SU-DHL-6 (cell line): ENCODE measurements at regions not wholly inside any gene's neighbourhood (a gene's known extent, or its start where the extent isn't known, plus 50 kb on each side); places are given as distances from the start of the nearest gene placed in this dataset.

Source experiments
- H2AFZ ChIP-seq: fragments of 200-600 bp; sonication (generic); 2 replicates; pipeline ENCODE4 v1.6.1; 2014; ENCODE audit warnings: low read depth, mild to moderate bottlenecking, moderate library complexity, mixed read lengths, antibody characterized with exemption, low read length; ENCODE audit not compliant: severe bottlenecking
- H3F3A ChIP-seq: fragments of 200-600 bp; shearing (Covaris generic); 2 replicates; pipeline ENCODE4 v1.6.0; 2016; ENCODE audit warnings: antibody characterized with exemption, mild to moderate bottlenecking; ENCODE audit not compliant: insufficient read depth
- H3K27ac ChIP-seq: fragments of 200-600 bp; sonication (generic); 2 replicates; pipeline ENCODE4 v1.5.1; 2016; ENCODE audit warnings: low read depth, mild to moderate bottlenecking, low read length, moderate library complexity, mixed read lengths
- H3K27me3 ChIP-seq: fragments of 200-600 bp; sonication (generic), shearing (Covaris generic); 2 replicates; pipeline ENCODE4 v1.6.0; 2014; ENCODE audit warnings: mild to moderate bottlenecking, low read length
- H3K36me3 ChIP-seq: fragments of 200-600 bp; sonication (generic); 2 replicates; pipeline ENCODE4 v1.6.1; 2014; ENCODE audit warnings: mild to moderate bottlenecking, low read length, mixed read lengths
- H3K4me2 ChIP-seq: fragments of 300-600, 200-600 bp; shearing (Covaris generic), sonication (generic); 2 replicates; pipeline ENCODE4 v1.6.0; 2014; ENCODE audit warnings: low read length, low read depth, mild to moderate bottlenecking; ENCODE audit not compliant: poor library complexity, severe bottlenecking
- H3K4me3 ChIP-seq: fragments of 200-600 bp; sonication (generic); 2 replicates; pipeline ENCODE4 v1.5.1; 2014; ENCODE audit warnings: antibody characterized with exemption, low read length, mild to moderate bottlenecking, mixed read lengths; ENCODE audit not compliant: insufficient read depth, poor library complexity, severe bottlenecking
- H3K79me2 ChIP-seq: fragments of 200-600 bp; sonication (generic); 2 replicates; pipeline ENCODE4 v1.6.1; 2014; ENCODE audit warnings: mild to moderate bottlenecking, low read length, moderate library complexity; ENCODE audit not compliant: insufficient read depth
- H3K9ac ChIP-seq: fragments of 200-600 bp; sonication (generic); 2 replicates; pipeline ENCODE4 v1.7.0; 2014; ENCODE audit warnings: mild to moderate bottlenecking, low read length
- H3K9me2 ChIP-seq: fragments of 200-600 bp; sonication (generic); replicated peaks from 2 replicates; pipeline ENCODE4 v1.6.1; 2014; ENCODE audit warnings: low read length; ENCODE audit not compliant: insufficient read depth
- H3K9me3 ChIP-seq: fragments of 200-600 bp; sonication (generic); 2 replicates; pipeline ENCODE4 v1.6.1; 2014; ENCODE audit warnings: low read length, mixed read lengths; ENCODE audit not compliant: insufficient read depth
- H4K20me1 ChIP-seq: fragments of 200-600 bp; sonication (generic); 2 replicates; pipeline ENCODE4 v1.6.1; 2014; ENCODE audit warnings: low read depth, mild to moderate bottlenecking, antibody characterized with exemption, low read length, moderate library complexity, mixed read lengths
- EZH2phosphoT487 ChIP-seq: fragments of 200-600 bp; sonication (generic), shearing (Covaris generic); conservative IDR thresholded peaks from 2 replicates; pipeline ENCODE4 v1.6.1; 2018; ENCODE audit warnings: mild to moderate bottlenecking, antibody characterized with exemption, low read length, moderate library complexity, mixed read lengths
- TF ChIP-seq, protein P1 (sequence below): fragments of 200-600 bp; sonication (generic); IDR thresholded peaks from one replicate; pipeline ENCODE4 v1.5.1; 2017; ENCODE audit warnings: antibody characterized with exemption, mild to moderate bottlenecking, low read length, moderate library complexity; ENCODE audit not compliant: insufficient read depth, poor library complexity, severe bottlenecking

DNA sequence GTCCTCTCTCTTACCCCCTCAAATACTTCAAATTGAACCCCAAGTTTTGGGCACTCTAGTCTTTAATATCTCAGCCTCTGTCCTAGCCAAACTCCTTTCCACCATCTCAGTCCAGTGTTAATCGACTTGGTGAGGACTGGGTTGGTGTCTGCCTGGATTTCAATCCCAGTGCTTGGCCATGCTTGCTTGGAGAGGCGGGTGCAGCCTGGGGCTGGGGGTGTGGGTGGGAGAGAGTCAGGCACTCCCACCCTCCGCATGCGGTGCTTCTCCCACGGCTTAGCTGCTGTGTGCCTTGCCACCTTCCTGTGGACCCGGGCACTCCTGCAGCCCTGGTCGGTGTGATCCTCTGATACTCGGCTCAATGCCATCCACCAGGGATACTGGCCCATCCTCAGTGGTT, 220.8 kb upstream of the HDAC4 start:
- H3K36me3 ChIP-seq = no peaks in the 10 kb centered on the region
- no peaks in the 10 kb centered on the region for H3K9me2 ChIP-seq
- H3K27ac ChIP-seq = no peak overlapping the region
- H3K79me2 ChIP-seq = no peaks in the 10 kb centered on the region
- no peak overlapping the region for H3K4me3 ChIP-seq
- no peaks in the 10 kb centered on the region for H3K27me3 ChIP-seq
- no peaks in the 10 kb centered on the region for H3F3A ChIP-seq
- no peak overlapping the region for H3K9ac ChIP-seq
- H3K9me3 ChIP-seq = no peaks in the 10 kb centered on the region
- no peak overlapping the region for H2AFZ ChIP-seq
- no peak overlapping the region for H3K4me2 ChIP-seq
- H4K20me1 ChIP-seq = no peaks in the 10 kb centered on the region
- TF ChIP-seq, protein P1, sequence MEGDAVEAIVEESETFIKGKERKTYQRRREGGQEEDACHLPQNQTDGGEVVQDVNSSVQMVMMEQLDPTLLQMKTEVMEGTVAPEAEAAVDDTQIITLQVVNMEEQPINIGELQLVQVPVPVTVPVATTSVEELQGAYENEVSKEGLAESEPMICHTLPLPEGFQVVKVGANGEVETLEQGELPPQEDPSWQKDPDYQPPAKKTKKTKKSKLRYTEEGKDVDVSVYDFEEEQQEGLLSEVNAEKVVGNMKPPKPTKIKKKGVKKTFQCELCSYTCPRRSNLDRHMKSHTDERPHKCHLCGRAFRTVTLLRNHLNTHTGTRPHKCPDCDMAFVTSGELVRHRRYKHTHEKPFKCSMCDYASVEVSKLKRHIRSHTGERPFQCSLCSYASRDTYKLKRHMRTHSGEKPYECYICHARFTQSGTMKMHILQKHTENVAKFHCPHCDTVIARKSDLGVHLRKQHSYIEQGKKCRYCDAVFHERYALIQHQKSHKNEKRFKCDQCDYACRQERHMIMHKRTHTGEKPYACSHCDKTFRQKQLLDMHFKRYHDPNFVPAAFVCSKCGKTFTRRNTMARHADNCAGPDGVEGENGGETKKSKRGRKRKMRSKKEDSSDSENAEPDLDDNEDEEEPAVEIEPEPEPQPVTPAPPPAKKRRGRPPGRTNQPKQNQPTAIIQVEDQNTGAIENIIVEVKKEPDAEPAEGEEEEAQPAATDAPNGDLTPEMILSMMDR = no peak
- TF ChIP-seq EZH2phosphoT487 = no peak

DNA sequence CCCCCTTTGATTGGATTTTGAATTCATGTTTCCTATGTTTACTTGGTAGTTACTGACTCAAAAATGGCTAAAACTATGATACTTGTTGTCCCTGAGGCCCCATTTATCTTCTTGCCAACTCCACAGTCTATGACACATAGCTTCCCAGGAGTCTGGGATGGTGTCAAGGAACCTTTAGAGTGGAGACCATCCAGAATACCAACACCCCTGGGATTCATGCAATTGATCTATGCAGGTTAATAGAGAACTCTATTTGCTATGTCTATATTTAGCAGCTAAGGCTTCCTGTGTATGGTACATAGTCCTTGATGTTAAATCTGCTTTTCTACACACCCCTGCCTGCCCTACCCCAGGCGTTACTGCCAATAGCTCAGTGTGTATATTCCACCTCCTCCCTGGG, 218.5 kb upstream of the HDAC4 start:
- Histone ChIP-seq H2AFZ (no peak overlapping the region), H3K9me2 (no peaks in the 10 kb centered on the region), H3K27me3 (no peaks in the 10 kb centered on the region), H4K20me1 (no peaks in the 10 kb centered on the region), H3K9me3 (no peaks in the 10 kb centered on the region), H3K4me3 (no peak overlapping the region), H3F3A (no peaks in the 10 kb centered on the region), H3K79me2 (no peaks in the 10 kb centered on the region), H3K9ac (no peak overlapping the region), H3K27ac (no peak overlapping the region), H3K4me2 (no peak overlapping the region), H3K36me3 (no peaks in the 10 kb centered on the region)
- no peak for TF ChIP-seq EZH2phosphoT487
- TF ChIP-seq, protein P1 = no peak

DNA sequence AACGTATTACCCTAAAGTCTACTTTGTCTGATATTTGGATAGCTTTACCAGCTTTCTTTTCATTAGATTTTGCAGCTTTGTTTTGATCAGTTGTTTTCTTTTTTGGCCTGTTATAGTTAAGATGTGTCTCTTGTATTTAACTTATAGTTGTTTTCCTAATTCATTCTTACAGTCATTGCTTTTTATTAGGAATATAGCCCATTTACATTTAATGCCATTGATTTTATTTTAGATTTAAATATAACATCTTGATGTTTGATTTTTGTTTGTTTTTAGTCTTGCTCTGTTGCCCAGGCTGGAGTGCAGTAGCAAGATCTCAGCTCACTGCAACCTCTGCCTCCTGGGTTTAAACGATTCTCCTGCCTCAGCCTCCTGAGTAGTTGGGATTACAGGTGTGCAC, 215.9 kb upstream of the HDAC4 start:
- H3K27me3 ChIP-seq = no peaks in the 10 kb centered on the region

More for the DNA sequence above, 215.9 kb upstream of the HDAC4 start:
- TF ChIP-seq EZH2phosphoT487 = no peak
- TF ChIP-seq, protein P1 = no peak
- no peaks in the 10 kb centered on the region for H3K9me2 ChIP-seq
- no peaks in the 10 kb centered on the region for H3K36me3 ChIP-seq
- H3K4me2 ChIP-seq = no peak overlapping the region
- H3F3A ChIP-seq = no peaks in the 10 kb centered on the region
- no peaks in the 10 kb centered on the region for H4K20me1 ChIP-seq
- H2AFZ ChIP-seq = no peak overlapping the region
- no peaks in the 10 kb centered on the region for H3K79me2 ChIP-seq
- no peak overlapping the region for H3K27ac ChIP-seq
- no peaks in the 10 kb centered on the region for H3K9me3 ChIP-seq
- no peak overlapping the region for H3K4me3 ChIP-seq
- H3K9ac ChIP-seq = no peak overlapping the region
